Brain microvascular endothelial cell (primary cell): ENCODE measurements at regions not wholly inside any gene's neighbourhood (a gene's known extent, or its start where the extent isn't known, plus 50 kb on each side); places are given as distances from the start of the nearest gene placed in this dataset.

ENCODE experiments used
- DNase-seq: peaks from one replicate; pipeline ENCODE4 v3.0.0-alpha.2; 2020
- H3K27ac ChIP-seq: fragments of 250-450 bp; sonication (Bioruptor Pico); 2 replicates; pipeline ENCODE4 v1.5.1; 2020; ENCODE audit warnings: mild to moderate bottlenecking, moderate library complexity
- H3K27me3 ChIP-seq: fragments of 250-450 bp; sonication (Bioruptor Pico); replicated peaks from 2 replicates; pipeline ENCODE4 v1.5.1; 2020; ENCODE audit warnings: mild to moderate bottlenecking
- H3K36me3 ChIP-seq: fragments of 250-450 bp; sonication (Bioruptor Pico); replicated peaks from 2 replicates; pipeline ENCODE4 v1.5.1; 2020; ENCODE audit warnings: mild to moderate bottlenecking
- H3K4me3 ChIP-seq: 2 replicates; pipeline ENCODE4 v1.5.1; 2011; ENCODE audit warnings: low read depth, mild to moderate bottlenecking, control low read depth, low read length, moderate library complexity
- in situ Hi-C: cut with HindIII; loops from 2 replicates; pipeline ENCODE4 v1.10.0; 2017; ENCODE audit warnings: low sequenced_read_pairs, low pct_ligation_motif_present
- TF ChIP-seq, protein P1 (sequence below): IDR thresholded peaks from 2 replicates; pipeline ENCODE4 v1.5.1; 2011; ENCODE audit warnings: low read depth, mild to moderate bottlenecking, moderate library complexity, low read length, control low read depth, inconsistent platforms; ENCODE audit errors: missing control alignments

GRCh38 chr15:52997123-52997522 lies 207.0 kb upstream of the ONECUT1 start:
- no peaks in the 10 kb centered on the region for H3K36me3 ChIP-seq
- TF ChIP-seq, protein P1, sequence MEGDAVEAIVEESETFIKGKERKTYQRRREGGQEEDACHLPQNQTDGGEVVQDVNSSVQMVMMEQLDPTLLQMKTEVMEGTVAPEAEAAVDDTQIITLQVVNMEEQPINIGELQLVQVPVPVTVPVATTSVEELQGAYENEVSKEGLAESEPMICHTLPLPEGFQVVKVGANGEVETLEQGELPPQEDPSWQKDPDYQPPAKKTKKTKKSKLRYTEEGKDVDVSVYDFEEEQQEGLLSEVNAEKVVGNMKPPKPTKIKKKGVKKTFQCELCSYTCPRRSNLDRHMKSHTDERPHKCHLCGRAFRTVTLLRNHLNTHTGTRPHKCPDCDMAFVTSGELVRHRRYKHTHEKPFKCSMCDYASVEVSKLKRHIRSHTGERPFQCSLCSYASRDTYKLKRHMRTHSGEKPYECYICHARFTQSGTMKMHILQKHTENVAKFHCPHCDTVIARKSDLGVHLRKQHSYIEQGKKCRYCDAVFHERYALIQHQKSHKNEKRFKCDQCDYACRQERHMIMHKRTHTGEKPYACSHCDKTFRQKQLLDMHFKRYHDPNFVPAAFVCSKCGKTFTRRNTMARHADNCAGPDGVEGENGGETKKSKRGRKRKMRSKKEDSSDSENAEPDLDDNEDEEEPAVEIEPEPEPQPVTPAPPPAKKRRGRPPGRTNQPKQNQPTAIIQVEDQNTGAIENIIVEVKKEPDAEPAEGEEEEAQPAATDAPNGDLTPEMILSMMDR = no peak
- no peak overlapping the region for H3K4me3 ChIP-seq
- no peaks in the 10 kb centered on the region for H3K27me3 ChIP-seq
- no peak overlapping the region for H3K27ac ChIP-seq
- DNase-seq = no peak
- in situ Hi-C loops = no loop called here

DNA sequence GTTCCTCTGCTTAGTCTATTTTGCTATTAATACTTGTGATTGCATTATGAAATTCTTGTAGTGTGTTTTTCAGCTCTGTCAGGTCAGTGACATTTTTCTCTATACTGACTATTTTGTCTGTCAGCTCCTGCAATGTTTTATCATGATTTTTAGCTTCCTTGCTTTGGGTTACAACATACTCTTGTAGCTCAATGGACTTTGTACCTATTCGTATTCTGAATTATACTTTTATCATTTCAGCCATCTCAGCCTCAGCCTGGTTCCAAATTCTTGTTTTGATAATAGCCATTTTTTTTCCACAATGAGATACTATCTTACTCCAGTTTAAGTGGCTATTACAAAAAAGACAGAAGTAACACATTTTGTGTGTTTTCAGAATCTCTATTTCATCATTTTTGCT lies 204.2 kb upstream of the ONECUT1 start:
- in situ Hi-C loops = no loop called here
- TF ChIP-seq, protein P1 = no peak
- Histone ChIP-seq H3K36me3 (no peaks in the 10 kb centered on the region), H3K4me3 (no peak overlapping the region), H3K27me3 (no peaks in the 10 kb centered on the region), H3K27ac (no peak overlapping the region)
- no peak for DNase-seq

- H3K27me3 ChIP-seq = no peaks in the 10 kb centered on the region
- in situ Hi-C loops = no loop called here
- no peak overlapping the region for H3K27ac ChIP-seq
- H3K36me3 ChIP-seq = no peaks in the 10 kb centered on the region
- no peak for DNase-seq
- TF ChIP-seq, protein P1 = no peak
- H3K4me3 ChIP-seq = no peak overlapping the region
These were observed 194.4 kb upstream of the ONECUT1 start for GRCh38 chr15:52984507-52984906.

DNA sequence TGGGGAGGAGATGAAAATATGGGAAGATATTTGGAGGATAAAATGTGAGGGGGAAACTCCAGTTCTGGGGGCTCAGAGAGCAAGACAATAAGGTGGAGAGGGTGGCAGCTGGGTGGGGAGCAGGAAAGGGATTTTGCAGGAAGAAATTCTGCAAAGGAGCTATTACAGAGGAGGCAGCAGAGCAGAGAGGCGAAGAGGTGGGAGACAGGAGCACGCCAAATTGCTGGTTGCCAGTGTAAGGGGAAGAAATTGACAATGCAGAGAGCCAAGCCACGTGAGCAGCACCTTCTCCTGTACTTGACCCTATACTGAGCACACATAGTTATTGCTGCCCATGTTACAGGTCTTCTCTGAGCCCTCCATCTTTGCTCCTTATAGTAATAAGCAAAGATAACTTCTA lies 190.3 kb upstream of the ONECUT1 start:
- Histone ChIP-seq H3K27me3 (no peaks in the 10 kb centered on the region), H3K36me3 (no peaks in the 10 kb centered on the region), H3K4me3 (no peak overlapping the region), H3K27ac (no peak overlapping the region)
- TF ChIP-seq, protein P1 = no peak
- DNase-seq = no peak
- in situ Hi-C loops = no loop called here

DNA sequence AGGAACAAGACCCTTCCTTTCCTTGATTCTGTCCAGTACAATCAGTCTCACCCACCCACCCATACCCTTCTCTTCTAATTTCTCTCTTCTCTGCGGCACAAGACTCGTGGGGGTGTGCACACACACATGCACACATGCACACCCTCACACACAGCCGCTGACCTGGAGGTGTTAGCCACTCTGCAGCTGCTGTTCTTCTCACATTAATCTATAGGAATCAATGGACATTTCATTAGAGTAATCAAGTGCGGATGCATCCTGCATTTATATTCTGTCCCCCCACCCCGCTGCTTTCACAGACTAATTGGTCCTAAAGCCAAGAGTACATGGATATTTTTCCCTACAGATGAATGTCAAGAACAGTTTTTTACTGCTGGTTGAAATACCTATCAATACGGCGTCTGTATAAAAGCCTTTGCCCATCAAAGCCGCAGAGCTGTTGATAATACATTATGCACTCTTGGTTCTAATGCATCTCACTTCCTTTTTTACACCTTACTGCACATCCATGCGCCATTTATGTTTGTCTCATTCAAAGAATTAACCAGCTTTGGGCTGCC lies 186.5 kb upstream of the ONECUT1 start:
- no peak for DNase-seq
- TF ChIP-seq, protein P1 = no peak
- Histone ChIP-seq H3K36me3 (no peaks in the 10 kb centered on the region), H3K4me3 (no peak overlapping the region), H3K27ac (no peak overlapping the region), H3K27me3 (no peaks in the 10 kb centered on the region)
- in situ Hi-C loops = no loop called here

GRCh38 chr15:52975941-52976449 lies 185.9 kb upstream of the ONECUT1 start:
- Histone ChIP-seq H3K27ac (no peak overlapping the region), H3K36me3 (no peaks in the 10 kb centered on the region), H3K4me3 (no peak overlapping the region), H3K27me3 (no peaks in the 10 kb centered on the region)
- TF ChIP-seq, protein P1 = no peak
- in situ Hi-C loops = no loop called here
- DNase-seq = no peak
